ENCODE measurements at regions not wholly inside any gene's neighbourhood (a gene's known extent, or its start where the extent isn't known, plus 50 kb on each side); places are given as distances from the start of the nearest gene placed in this dataset.

- Histone ChIP-seq H3K4me1 (ENCODE audit: control insufficient read depth, insufficient read depth, low read length) (no peaks in the 10 kb centered on the region), H3K27ac (ENCODE audit: insufficient read depth, low read length) (no peak overlapping the region), H4K5ac (ENCODE audit: low read depth, low read length) (no peak overlapping the region), H3K18ac (ENCODE audit: low read depth, low read length) (no peak overlapping the region), H3K9me3 (ENCODE audit: control insufficient read depth, insufficient read depth, low read length) (no peaks in the 10 kb centered on the region; the same call in 1 of the 2 replicates), H2BK20ac (ENCODE audit: low read depth, low read length) (no peak overlapping the region), H3K14ac (replicated peaks; ENCODE audit: low read depth, low read length) (no peak overlapping the region), H3K36me3 (ENCODE audit: control insufficient read depth, insufficient read depth, low read length) (no peaks in the 10 kb centered on the region), H4K20me1 (ENCODE audit: insufficient read depth, low read length) (no peaks in the 10 kb centered on the region), H3K23ac (ENCODE audit: low read depth, low read length) (no peak overlapping the region), H2BK120ac (ENCODE audit: low read depth, low read length) (no peak overlapping the region), H3K27me3 (ENCODE audit: control insufficient read depth, insufficient read depth, low read length) (no peaks in the 10 kb centered on the region), H4K8ac (ENCODE audit: low read depth in 2 of 2, low read length in 2 of 2) (no peak overlapping the region), H3K4ac (ENCODE audit: low read depth, low read length) (no peak overlapping the region), H2AFZ (replicated peaks; ENCODE audit: low read length, poor library complexity) (no peak overlapping the region), H4K91ac (ENCODE audit: insufficient read depth, low read depth, low read length) (no peak overlapping the region), H3K4me3 (ENCODE audit: insufficient read depth, low read depth, low read length) (no peak overlapping the region), H3K9ac (ENCODE audit: low read depth, low read length) (no peak overlapping the region), H2AK5ac (ENCODE audit: low read depth, low read length) (no peak overlapping the region), H2BK5ac (ENCODE audit: low read depth, low read length, poor library complexity, severe bottlenecking) (no peak overlapping the region), H2BK15ac (ENCODE audit: low read depth, low read length) (no peak overlapping the region), H2AK9ac (replicated peaks; ENCODE audit: low read depth, low read length, poor library complexity) (no peak overlapping the region), H3K9me1 (ENCODE audit: insufficient read depth, low read length) (no peaks in the 10 kb centered on the region), H3K79me1 (ENCODE audit: low read depth in 1 of 2, low read length in 2 of 2) (no peaks in the 10 kb centered on the region), H3K56ac (ENCODE audit: extremely low read depth, insufficient read depth, low read length) (no peak overlapping the region), H3K4me2 (ENCODE audit: low read depth, low read length) (no peak overlapping the region)
- intact Hi-C loops (cut with micrococcal nuclease) = no loop called here
- in situ Hi-C loops (cut with MboI; ENCODE audit: low sequenced_read_pairs) = no loop called here
- no peak for TF ChIP-seq USF2 (IDR thresholded peaks at IDR 0.05; ENCODE audit: low read depth, low read length)
- no peak for TF ChIP-seq POLR2A (IDR thresholded peaks at IDR 0.05; ENCODE audit: low read depth, low read length)
- TF ChIP-seq ELK1 (IDR thresholded peaks at IDR 0.05; ENCODE audit: borderline replicate concordance, low read depth, low read length) = no peak
- no peak for TF ChIP-seq BHLHE40 (IDR thresholded peaks at IDR 0.05; ENCODE audit: low read depth, low read length)
- TF ChIP-seq CTCF (conservative IDR thresholded peaks at IDR 0.05; ENCODE audit: low read depth, low read length) = no peak
- no peak for TF ChIP-seq MXI1 (IDR thresholded peaks at IDR 0.05; ENCODE audit: borderline replicate concordance, low read depth, low read length)
- dilution Hi-C loops (cut with HindIII; ENCODE audit: low sequenced_read_pairs, unreplicated experiment) = no loop called here
- ATAC-seq (ENCODE audit: low read depth) = no peak
- POLR2A ChIA-PET (ENCODE audit: unreplicated experiment) = no interaction called here
- CTCF ChIA-PET = interaction anchor here (1.7 kb wide), 1 partner anchor 18 kb away, joined by 5 read pairs; no protein-coding TSS in a partner anchor
- BruUV-seq (replicated peaks) = no TSS peak
- WGBS, 2 experiments (ENCODE audit: extremely low coverage in 2 of 2, insufficient read length in 1 of 2) = no CpG with 5 or more reads among the region's 4 CpGs
- no peak for DNase-seq
Measured at GRCh38 chr13:34017231-34017630, 199.3 kb downstream of the RFC3 start.

Data from IMR-90 (cell line).